ENCODE measurements at regions not wholly inside any gene's neighbourhood (a gene's known extent, or its start where the extent isn't known, plus 50 kb on each side); places are given as distances from the start of the nearest gene placed in this dataset.

GRCh38 chr4:52244848-52245247, 193.7 kb downstream of the SPATA18 start:
- TF ChIP-seq CTCF (IDR thresholded peaks at IDR 0.05 in 4 of 5, conservative IDR thresholded peaks at IDR 0.05 in 1 of 5): no peak
- no peak for TF ChIP-seq POLR2A (IDR thresholded peaks at IDR 0.05)
